ENCODE measurements at regions not wholly inside any gene's neighbourhood (a gene's known extent, or its start where the extent isn't known, plus 50 kb on each side); places are given as distances from the start of the nearest gene placed in this dataset.

- TF ChIP-seq HNF1A (IDR thresholded peaks at IDR 0.05; ENCODE audit: low read depth) (0 out of 2 replicates have a peak, but pooled peaks have one; percentile 22), HNF1A (CRISPR knock-in tag; IDR thresholded peaks at IDR 0.05; ENCODE audit: borderline replicate concordance) (no peak), ZNF460 (CRISPR knock-in tag; IDR thresholded peaks at IDR 0.05; ENCODE audit: borderline replicate concordance) (no peak), ATM (IDR thresholded peaks at IDR 0.05; ENCODE audit: borderline replicate concordance) (no peak), ZNF260 (CRISPR knock-in tag; IDR thresholded peaks at IDR 0.05; ENCODE audit: borderline replicate concordance, low read depth) (no peak), ARID5B (CRISPR knock-in tag; IDR thresholded peaks at IDR 0.05) (peak; percentile 69), SNRNP70 (IDR thresholded peaks at IDR 0.05; ENCODE audit: low read depth, low read length) (no peak), SAP130 (CRISPR knock-in tag; IDR thresholded peaks at IDR 0.05; ENCODE audit: low read depth) (peak; percentile 41), KDM6A (CRISPR knock-in tag; IDR thresholded peaks at IDR 0.05; ENCODE audit: low read depth) (peak; percentile 70), FOXP1 (IDR thresholded peaks at IDR 0.05) (no peak), FOXP1 (CRISPR knock-in tag; IDR thresholded peaks at IDR 0.05) (peak; percentile 56), TBP (CRISPR knock-in tag; IDR thresholded peaks at IDR 0.05) (no peak), KLF6 (CRISPR knock-in tag; IDR thresholded peaks at IDR 0.05) (no peak), ZBTB1 (CRISPR knock-in tag; IDR thresholded peaks at IDR 0.05; ENCODE audit: borderline replicate concordance) (no peak), NFE2 (CRISPR knock-in tag; IDR thresholded peaks at IDR 0.05) (no peak), ARID3A (IDR thresholded peaks at IDR 0.05; ENCODE audit: low read depth, low read length) (peak; percentile 59; the same call in 1 of the 2 replicates), ELF3 (CRISPR knock-in tag; IDR thresholded peaks at IDR 0.05) (peak; percentile 44), HNF4A (CRISPR knock-in tag; IDR thresholded peaks at IDR 0.05) (peak; percentile 81), GTF2F1 (IDR thresholded peaks at IDR 0.05; ENCODE audit: low read length) (no peak), SMC3 (IDR thresholded peaks at IDR 0.05; ENCODE audit: low read length) (no peak), HOMEZ (CRISPR knock-in tag; IDR thresholded peaks at IDR 0.05; ENCODE audit: low read depth) (peak; percentile 64; the same call in 1 of the 2 replicates), BCL6 (CRISPR knock-in tag; IDR thresholded peaks at IDR 0.05) (0 out of 2 replicates have a peak, but pooled peaks have one; percentile 13)
Observed at GRCh38 chr12:27898022-27898421, 74.5 kb downstream of the PTHLH start (continued).

Data from HepG2 (cell line).